ENCODE measurements at regions not wholly inside any gene's neighbourhood (a gene's known extent, or its start where the extent isn't known, plus 50 kb on each side); places are given as distances from the start of the nearest gene placed in this dataset.

DNA sequence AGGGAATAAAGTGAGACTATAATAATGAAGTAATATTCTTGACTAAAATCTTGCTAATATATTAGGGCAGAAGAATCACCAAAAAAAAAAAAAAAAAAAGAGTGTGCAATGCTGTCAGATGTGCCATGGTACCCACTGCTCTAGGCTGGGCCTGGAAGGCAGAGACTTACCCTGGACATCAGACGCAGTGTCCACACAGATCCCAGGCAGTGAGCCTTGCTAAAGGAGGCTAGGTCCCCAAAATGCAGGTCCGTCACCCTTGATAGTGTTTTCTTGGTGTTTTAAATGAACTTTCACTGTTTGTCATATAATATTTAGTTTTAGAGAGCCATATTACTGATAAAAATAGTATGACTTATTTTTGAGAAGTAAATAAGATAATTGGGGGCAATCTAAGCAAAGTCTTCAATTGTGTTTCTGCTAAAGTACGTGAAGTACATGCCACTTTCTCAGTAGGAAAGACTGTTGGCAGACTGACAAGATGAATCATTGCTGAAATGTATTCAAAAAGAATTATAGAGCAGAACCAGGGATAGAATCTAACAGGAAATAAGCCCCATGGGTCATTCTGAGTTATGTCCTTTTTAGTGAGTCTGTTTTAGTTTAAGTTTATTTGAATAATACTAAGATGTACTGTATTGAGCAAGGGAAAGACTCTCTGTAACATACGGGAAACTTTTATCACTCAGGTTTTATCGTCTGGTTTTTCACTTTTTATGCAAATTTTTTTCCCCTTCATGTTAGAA is 74.6 kb upstream of the PDC start:
- Histone ChIP-seq H3K4me1 (peaks cover 10% of the 10 kb centered on the region), H3K27ac (replicated peaks) (no peak overlapping the region), H3K27me3 (ENCODE audit: low read depth) (no peaks in the 10 kb centered on the region), H3K9me3 (replicated peaks) (peaks cover 5% of the 10 kb centered on the region), H3K36me3 (no peaks in the 10 kb centered on the region), H3K4me3 (no peak overlapping the region)
- DNase-seq = no peak
- intact Hi-C loops (cut with micrococcal nuclease) = no loop called here
- TF ChIP-seq CTCF (IDR thresholded peaks at IDR 0.05; ENCODE audit: borderline replicate concordance) = no peak

DNA sequence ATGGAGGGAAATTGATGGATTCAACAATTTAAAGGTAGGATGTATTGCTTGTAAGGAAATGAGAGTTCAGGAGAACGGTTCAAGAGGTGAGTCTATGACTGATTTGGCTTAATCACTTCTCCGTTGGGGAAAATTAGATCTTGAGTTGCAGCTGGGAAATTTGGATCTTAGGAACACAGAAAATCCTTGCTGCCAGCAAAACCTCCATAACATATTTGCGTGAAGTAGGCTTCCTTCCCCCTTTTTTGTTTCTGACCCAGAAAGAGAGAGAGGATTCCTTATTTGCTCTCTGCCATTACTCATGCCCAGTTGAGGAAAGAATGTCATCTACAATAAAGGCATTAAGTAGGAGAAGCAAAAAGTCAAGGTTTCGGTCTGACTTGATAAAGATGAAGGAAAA is 73.5 kb upstream of the PDC start:
- H3K27ac ChIP-seq (replicated peaks) = no peak overlapping the region
- TF ChIP-seq CTCF (IDR thresholded peaks at IDR 0.05; ENCODE audit: borderline replicate concordance) = no peak
- H3K9me3 ChIP-seq (replicated peaks) = no peaks in the 10 kb centered on the region
- H3K27me3 ChIP-seq (ENCODE audit: low read depth) = no peaks in the 10 kb centered on the region
- no peak overlapping the region for H3K4me3 ChIP-seq
- intact Hi-C loops (cut with micrococcal nuclease) = no loop called here
- peaks cover 10% of the 10 kb centered on the region for H3K4me1 ChIP-seq
- no peaks in the 10 kb centered on the region for H3K36me3 ChIP-seq
- no peak for DNase-seq

- H3K4me1 ChIP-seq = peaks cover 10% of the 10 kb centered on the region
- no peak overlapping the region for H3K27ac ChIP-seq (replicated peaks)
- intact Hi-C loops (cut with micrococcal nuclease) = no loop called here
- H3K9me3 ChIP-seq (replicated peaks) = no peaks in the 10 kb centered on the region
- H3K4me3 ChIP-seq = no peak overlapping the region
- no peak for TF ChIP-seq CTCF (IDR thresholded peaks at IDR 0.05; ENCODE audit: borderline replicate concordance)
- H3K27me3 ChIP-seq (ENCODE audit: low read depth) = no peaks in the 10 kb centered on the region
- no peaks in the 10 kb centered on the region for H3K36me3 ChIP-seq
- DNase-seq = no peak
Observed at GRCh38 chr1:186532466-186532865, 71.6 kb upstream of the PDC start.

- Histone ChIP-seq H3K36me3 (no peaks in the 10 kb centered on the region), H3K9me3 (replicated peaks) (no peaks in the 10 kb centered on the region), H3K27me3 (ENCODE audit: low read depth) (no peaks in the 10 kb centered on the region), H3K4me3 (no peak overlapping the region), H3K27ac (replicated peaks) (no peak overlapping the region), H3K4me1 (peaks cover 10% of the 10 kb centered on the region)
- TF ChIP-seq CTCF (IDR thresholded peaks at IDR 0.05; ENCODE audit: borderline replicate concordance) = no peak
- intact Hi-C loops (cut with micrococcal nuclease) = no loop called here
- no peak for DNase-seq
Observed at GRCh38 chr1:186531561-186532165, 70.7 kb upstream of the PDC start.

DNA sequence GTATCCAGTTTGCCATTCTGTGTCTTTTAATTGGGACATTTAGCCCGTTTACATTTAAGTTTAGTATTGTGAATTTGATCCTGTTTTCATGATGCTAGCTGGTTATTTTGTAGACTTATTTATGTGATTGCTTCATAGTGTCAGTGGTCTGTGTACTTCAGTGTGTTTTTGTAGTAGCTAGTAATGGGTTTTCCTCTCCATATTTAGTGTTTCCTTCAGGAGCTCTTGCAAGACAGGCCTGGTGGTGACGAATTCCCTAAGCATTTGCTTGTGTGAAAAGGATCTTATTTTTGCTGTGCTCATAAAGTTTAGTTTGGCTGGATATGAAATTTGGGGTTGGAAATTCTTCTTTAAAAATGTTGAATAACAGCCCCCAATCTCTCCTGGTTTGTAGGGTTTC is 69.2 kb upstream of the PDC start:
- Histone ChIP-seq H3K9me3 (replicated peaks) (peaks cover 8% of the 10 kb centered on the region), H3K4me3 (no peak overlapping the region), H3K4me1 (no peaks in the 10 kb centered on the region), H3K27ac (replicated peaks) (no peak overlapping the region), H3K27me3 (ENCODE audit: low read depth) (no peaks in the 10 kb centered on the region), H3K36me3 (no peaks in the 10 kb centered on the region)
- DNase-seq = no peak
- TF ChIP-seq CTCF (IDR thresholded peaks at IDR 0.05; ENCODE audit: borderline replicate concordance) = no peak
- intact Hi-C loops (cut with micrococcal nuclease) = no loop called here

Data from left ventricle myocardium inferior (tissue), 1 donor.